Suprapubic skin (tissue), 4 donors: ENCODE measurements at regions not wholly inside any gene's neighbourhood (a gene's known extent, or its start where the extent isn't known, plus 50 kb on each side); places are given as distances from the start of the nearest gene placed in this dataset.

Source experiments
- CTCF ChIP-seq, 2 donors: fragments of 200-600 bp in 1 of 2; fragments of 450-650 bp in 1 of 2; sonication (generic) in 1 of 2; IDR thresholded peaks; one replicate each; pipeline ENCODE4 v1.5.1; 2016 to 2019; ENCODE audit warnings: antibody characterized with exemption in 2 of 2, mild to moderate bottlenecking in 1 of 2, moderate library complexity in 1 of 2
- POLR2A ChIP-seq, 2 donors: fragments of 450-650 bp; IDR thresholded peaks; one replicate each; pipeline ENCODE4 v1.6.1; 2017; ENCODE audit warnings: antibody characterized with exemption in 2 of 2, mild to moderate bottlenecking in 2 of 2, moderate library complexity in 2 of 2
- POLR2AphosphoS5 ChIP-seq, 3 donors: sonication (generic); formaldehyde crosslinking; IDR thresholded peaks; one replicate each; pipeline ENCODE4 v1.6.1; 2017; ENCODE audit warnings: antibody characterized with exemption in 3 of 3

GRCh38 chr14:62181591-62181990 is 419.4 kb downstream of the SNAPC1 start:
- TF ChIP-seq POLR2AphosphoS5 (IDR thresholded peaks at IDR 0.05): no peak
- no peak for TF ChIP-seq POLR2A (IDR thresholded peaks at IDR 0.05)
- no peak for TF ChIP-seq CTCF (IDR thresholded peaks at IDR 0.05)
